Mesenchymal stem cell (in vitro differentiated cells and primary cell): ENCODE measurements at regions not wholly inside any gene's neighbourhood (a gene's known extent, or its start where the extent isn't known, plus 50 kb on each side); places are given as distances from the start of the nearest gene placed in this dataset.

Source experiments
- DNase-seq: peaks from one replicate; pipeline ENCODE4 v3.0.0-alpha.2; 2013
- H2AFZ ChIP-seq: one replicate; pipeline ENCODE4 v1.6.1; 2013; ENCODE audit warnings: low read depth, mild to moderate bottlenecking, control low read depth, inconsistent platforms, low read length, moderate library complexity
- H2AK5ac ChIP-seq: 2 replicates; pipeline ENCODE4 v1.6.1; 2013; ENCODE audit warnings: low read length, moderate library complexity, mild to moderate bottlenecking, inconsistent platforms; ENCODE audit not compliant: severe bottlenecking
- H2BK120ac ChIP-seq: one replicate; pipeline ENCODE4 v1.6.1; 2013; ENCODE audit warnings: low read depth, mild to moderate bottlenecking, inconsistent platforms, low read length, moderate library complexity
- H2BK12ac ChIP-seq, 2 experiments: one replicate each; pipeline ENCODE4 v1.6.1; 2013; ENCODE audit warnings: inconsistent platforms in 2 of 2, low read length in 2 of 2, mild to moderate bottlenecking in 2 of 2, moderate library complexity in 2 of 2, control low read depth in 1 of 2
- H2BK15ac ChIP-seq: one replicate; pipeline ENCODE4 v1.6.1; 2013; ENCODE audit warnings: mild to moderate bottlenecking, low read depth, inconsistent platforms; ENCODE audit not compliant: poor library complexity, severe bottlenecking
- H2BK5ac ChIP-seq: 2 replicates; pipeline ENCODE4 v1.6.1; 2013; ENCODE audit warnings: low read depth, mild to moderate bottlenecking, low read length, control low read depth, inconsistent platforms; ENCODE audit not compliant: poor library complexity, severe bottlenecking
- H3K14ac ChIP-seq, 2 experiments: one replicate each; pipeline ENCODE4 v1.6.1; 2013; ENCODE audit warnings: inconsistent platforms in 2 of 2, low read length in 2 of 2, control low read depth in 1 of 2, mild to moderate bottlenecking in 1 of 2, moderate library complexity in 1 of 2
- H3K18ac ChIP-seq, 2 experiments: one replicate each; pipeline ENCODE4 v1.6.1; 2013; ENCODE audit warnings: inconsistent platforms in 2 of 2, low read length in 2 of 2, control low read depth in 1 of 2, low read depth in 1 of 2, mild to moderate bottlenecking in 1 of 2
- H3K23ac ChIP-seq, 2 experiments: one replicate each; pipeline ENCODE4 v1.6.1; 2013; ENCODE audit warnings: inconsistent platforms in 2 of 2, low read length in 2 of 2, mild to moderate bottlenecking in 2 of 2, moderate library complexity in 2 of 2, control low read depth in 1 of 2
- H3K27ac ChIP-seq: 2 replicates; pipeline ENCODE4 v1.5.1; 2013; ENCODE audit warnings: mild to moderate bottlenecking, moderate library complexity, low read length, control low read depth, inconsistent platforms; ENCODE audit not compliant: poor library complexity, severe bottlenecking
- H3K27me3 ChIP-seq, 2 experiments: 2 replicates each; pipeline versions ENCODE4 v1.6.1 to v1.7.0; 2013; ENCODE audit warnings: low read length in 2 of 2, mild to moderate bottlenecking in 2 of 2, moderate library complexity in 2 of 2, control low read depth in 1 of 2, inconsistent platforms in 1 of 2; ENCODE audit not compliant: control insufficient read depth in 1 of 2, insufficient read depth in 1 of 2
- H3K36me3 ChIP-seq, 2 experiments: 2 replicates each; pipeline versions ENCODE4 v1.6.1 to v1.7.0; 2013; ENCODE audit warnings: low read length in 2 of 2, control low read depth in 1 of 2, inconsistent platforms in 1 of 2, low read depth in 1 of 2, mild to moderate bottlenecking in 1 of 2; ENCODE audit not compliant: insufficient read depth in 2 of 2, control insufficient read depth in 1 of 2
- H3K4ac ChIP-seq, 2 experiments: one replicate each; pipeline ENCODE4 v1.6.1; 2013; ENCODE audit warnings: inconsistent platforms in 2 of 2, low read length in 2 of 2, mild to moderate bottlenecking in 2 of 2, moderate library complexity in 2 of 2, control low read depth in 1 of 2, low read depth in 1 of 2
- H3K4me1 ChIP-seq: 2 replicates; pipeline ENCODE4 v1.6.1; 2013; ENCODE audit warnings: low read depth, low read length, control low read depth; ENCODE audit not compliant: control insufficient read depth, insufficient read depth
- H3K4me2 ChIP-seq: 2 replicates; pipeline ENCODE4 v1.6.1; 2013; ENCODE audit warnings: low read length, mild to moderate bottlenecking, inconsistent platforms; ENCODE audit not compliant: poor library complexity, severe bottlenecking
- H3K4me3 ChIP-seq, 2 experiments: 2 replicates each; pipeline versions ENCODE4 v1.5.1 to v1.7.0; 2013; ENCODE audit warnings: low read length in 2 of 2, mild to moderate bottlenecking in 2 of 2, control low read depth in 1 of 2, low read depth in 1 of 2; ENCODE audit not compliant: insufficient read depth in 1 of 2
- H3K79me1 ChIP-seq: replicated peaks from 2 replicates; pipeline ENCODE4 v1.6.1; 2013; ENCODE audit warnings: mild to moderate bottlenecking, control low read depth, low read length, inconsistent platforms; ENCODE audit not compliant: poor library complexity, severe bottlenecking
- H3K9ac ChIP-seq: 2 replicates; pipeline ENCODE4 v1.7.0; 2013; ENCODE audit warnings: mild to moderate bottlenecking, low read length, moderate library complexity
- H3K9me3 ChIP-seq: 2 replicates; pipeline ENCODE4 v1.7.0; 2013; ENCODE audit warnings: mild to moderate bottlenecking, low read length; ENCODE audit not compliant: control insufficient read depth
- H4K8ac ChIP-seq: one replicate; pipeline ENCODE4 v1.6.1; 2013; ENCODE audit warnings: inconsistent platforms, mild to moderate bottlenecking, low read length, moderate library complexity
- H4K91ac ChIP-seq: one replicate; pipeline ENCODE4 v1.6.1; 2013; ENCODE audit warnings: mild to moderate bottlenecking, low read length, inconsistent platforms
- WGBS: methylation state at CpG from one replicate; pipeline ENCODE4 v1.1.7; 2013; ENCODE audit warnings: mixed read lengths; 5-methylcytosine and 5-hydroxymethylcytosine counted together

DNA sequence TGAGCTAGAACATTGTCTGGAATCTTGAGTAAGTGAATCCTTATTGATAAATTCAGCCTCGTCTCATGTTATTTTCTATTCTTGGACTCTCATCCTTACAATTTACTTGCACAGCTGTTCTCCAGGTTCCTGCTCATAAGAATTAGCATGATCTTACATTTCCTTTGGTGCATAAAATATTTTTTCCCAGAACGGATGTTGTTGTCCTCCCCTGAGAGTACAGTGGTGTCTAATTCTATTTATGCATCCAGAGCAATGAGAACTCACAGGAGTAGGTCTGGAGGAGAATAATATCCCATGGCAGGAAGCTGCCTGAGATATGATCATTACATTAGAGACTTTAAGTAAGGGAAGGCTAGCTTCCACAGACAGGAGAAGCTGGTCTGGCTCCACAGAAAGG, 178.4 kb upstream of the MAST4 start:
- H3K23ac ChIP-seq = no peak overlapping the region
- no peak overlapping the region for H3K4ac ChIP-seq
- H4K8ac ChIP-seq = no peak overlapping the region
- H3K4me2 ChIP-seq = no peak overlapping the region
- no peak overlapping the region for H3K18ac ChIP-seq
- no peak overlapping the region for H3K9ac ChIP-seq
- H3K4me3 ChIP-seq = no peak overlapping the region
- no peaks in the 10 kb centered on the region for H3K4me1 ChIP-seq
- no peak overlapping the region for H3K14ac ChIP-seq
- no peak overlapping the region for H2BK120ac ChIP-seq
- H2AFZ ChIP-seq = no peak overlapping the region
- H4K91ac ChIP-seq = no peak overlapping the region
- no peak overlapping the region for H2BK15ac ChIP-seq
- H3K27me3 ChIP-seq = no peaks in the 10 kb centered on the region
- no peaks in the 10 kb centered on the region for H3K79me1 ChIP-seq
- no peak overlapping the region for H2BK5ac ChIP-seq
- H3K36me3 ChIP-seq = no peaks in the 10 kb centered on the region
- DNase-seq = no peak
- peaks cover 2% of the 10 kb centered on the region for H3K9me3 ChIP-seq
- no peak overlapping the region for H2BK12ac ChIP-seq
- WGBS = 85% methylated on average over 2 of the region's 2 CpGs
- H3K27ac ChIP-seq = no peak overlapping the region
- H2AK5ac ChIP-seq = no peak overlapping the region

DNA sequence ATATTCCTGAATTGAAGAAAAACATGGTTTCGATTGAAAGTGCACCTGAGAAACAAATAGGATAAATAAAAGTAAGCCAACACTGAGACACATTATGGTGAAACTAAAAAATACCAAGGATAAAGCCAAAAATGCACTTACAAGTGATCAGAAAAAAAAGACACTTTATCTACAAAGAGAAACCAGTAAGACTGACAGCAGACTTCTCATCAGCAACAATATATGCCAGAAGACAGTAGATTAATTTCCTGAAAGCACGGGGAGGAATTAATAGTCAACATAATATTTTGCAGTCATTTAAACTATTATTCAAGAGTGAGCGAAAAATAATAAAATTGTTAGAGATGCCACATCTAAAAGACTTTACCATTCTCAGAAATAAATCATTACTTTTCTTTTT, 172.7 kb upstream of the MAST4 start:
- no peak overlapping the region for H2BK15ac ChIP-seq
- no peak overlapping the region for H3K9ac ChIP-seq
- H3K9me3 ChIP-seq = peaks cover 8% of the 10 kb centered on the region
- no peak overlapping the region for H2BK120ac ChIP-seq
- no peak overlapping the region for H4K91ac ChIP-seq
- H2AFZ ChIP-seq = no peak overlapping the region
- WGBS = no CpG with 5 or more reads among the region's 3 CpGs
- no peak overlapping the region for H3K4me3 ChIP-seq
- H2BK12ac ChIP-seq = no peak overlapping the region
- H4K8ac ChIP-seq = no peak overlapping the region
- no peaks in the 10 kb centered on the region for H3K4me1 ChIP-seq
- H3K23ac ChIP-seq = no peak overlapping the region
- H3K4ac ChIP-seq = no peak overlapping the region
- H3K14ac ChIP-seq = no peak overlapping the region
- H2AK5ac ChIP-seq = no peak overlapping the region
- no peaks in the 10 kb centered on the region for H3K36me3 ChIP-seq
- no peaks in the 10 kb centered on the region for H3K79me1 ChIP-seq
- no peak overlapping the region for H3K4me2 ChIP-seq
- no peaks in the 10 kb centered on the region for H3K27me3 ChIP-seq
- no peak overlapping the region for H3K27ac ChIP-seq
- no peak for DNase-seq
- no peak overlapping the region for H3K18ac ChIP-seq
- no peak overlapping the region for H2BK5ac ChIP-seq

- no peak overlapping the region for H3K4me2 ChIP-seq
- H4K8ac ChIP-seq = no peak overlapping the region
- H3K9ac ChIP-seq = no peak overlapping the region
- H3K18ac ChIP-seq = no peak overlapping the region
- H2BK15ac ChIP-seq = no peak overlapping the region
- no peak overlapping the region for H3K4ac ChIP-seq
- no peak for DNase-seq
- no peak overlapping the region for H2BK12ac ChIP-seq
- H3K36me3 ChIP-seq = no peaks in the 10 kb centered on the region
- H3K79me1 ChIP-seq = no peaks in the 10 kb centered on the region
- 60% methylated on average over 4 of the region's 4 CpGs for WGBS
- no peaks in the 10 kb centered on the region for H3K4me1 ChIP-seq
- H3K23ac ChIP-seq = no peak overlapping the region
- H3K14ac ChIP-seq = peak overlapping the region in 1 of 2 experiments; percentile 32
- no peak overlapping the region for H3K27ac ChIP-seq
- H3K4me3 ChIP-seq = no peak overlapping the region
- H4K91ac ChIP-seq = no peak overlapping the region
- H2AK5ac ChIP-seq = no peak overlapping the region
- H2BK5ac ChIP-seq = no peak overlapping the region
- no peak overlapping the region for H2AFZ ChIP-seq
- H2BK120ac ChIP-seq = no peak overlapping the region
- H3K27me3 ChIP-seq = no peaks in the 10 kb centered on the region
- H3K9me3 ChIP-seq = peaks cover 12% of the 10 kb centered on the region
These were observed 170.4 kb upstream of the MAST4 start for GRCh38 chr5:66425842-66426241.

DNA sequence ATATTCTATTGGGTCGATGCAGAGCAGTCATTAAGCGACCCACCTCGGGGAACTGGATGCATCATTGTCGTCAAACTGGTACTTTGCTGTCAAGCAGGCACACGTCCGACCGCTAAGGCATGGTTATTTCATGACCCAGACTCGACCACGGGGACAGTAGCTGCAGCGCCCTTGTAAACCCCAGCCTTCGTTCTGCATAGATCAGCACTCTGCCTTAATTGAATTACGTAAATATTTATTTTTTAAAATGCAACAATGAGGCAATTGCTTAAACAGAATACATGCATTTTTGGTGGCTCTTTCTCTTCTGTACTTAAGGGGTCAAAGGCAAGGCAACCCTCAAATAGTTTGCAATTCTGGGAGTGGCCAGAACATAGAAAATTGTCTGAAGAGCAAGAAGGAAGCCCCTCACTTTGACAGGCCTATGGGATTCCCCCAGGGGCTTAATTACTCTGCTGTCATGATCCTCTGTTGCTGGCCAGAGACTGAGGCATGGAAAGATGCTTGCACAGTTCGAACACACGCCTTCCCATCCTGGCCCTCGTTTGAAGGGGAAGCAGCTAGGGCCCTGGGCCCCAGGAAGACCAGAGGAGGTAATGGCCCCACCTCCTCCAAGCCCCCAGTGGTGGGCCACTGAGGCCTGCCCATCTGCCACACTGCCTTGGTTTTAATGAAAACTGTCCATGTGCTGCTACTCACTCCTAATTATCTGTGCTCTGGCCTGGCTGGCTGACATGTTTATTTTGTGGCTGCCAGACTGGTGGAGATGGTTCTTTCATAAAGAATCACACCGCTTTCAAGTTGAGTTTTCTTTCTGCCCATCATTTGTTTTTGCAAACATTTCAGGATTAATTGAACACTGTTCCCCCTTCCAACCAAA, 169.7 kb upstream of the MAST4 start:
- H2BK12ac ChIP-seq = no peak overlapping the region
- no peak overlapping the region for H2AFZ ChIP-seq
- H3K4me3 ChIP-seq = no peak overlapping the region
- H3K4me1 ChIP-seq = no peaks in the 10 kb centered on the region
- no peak overlapping the region for H2AK5ac ChIP-seq
- 66% methylated on average over 13 of the region's 16 CpGs for WGBS
- H3K4ac ChIP-seq = no peak overlapping the region
- no peak overlapping the region for H3K23ac ChIP-seq
- H4K91ac ChIP-seq = no peak overlapping the region
- no peak overlapping the region for H3K27ac ChIP-seq
- no peak overlapping the region for H2BK5ac ChIP-seq
- H4K8ac ChIP-seq = no peak overlapping the region
- no peak overlapping the region for H3K18ac ChIP-seq
- no peaks in the 10 kb centered on the region for H3K27me3 ChIP-seq
- no peak overlapping the region for H2BK15ac ChIP-seq
- DNase-seq = no peak
- no peak overlapping the region for H3K14ac ChIP-seq
- no peak overlapping the region for H2BK120ac ChIP-seq
- H3K79me1 ChIP-seq = no peaks in the 10 kb centered on the region
- H3K9ac ChIP-seq = no peak overlapping the region
- H3K36me3 ChIP-seq = no peaks in the 10 kb centered on the region
- no peak overlapping the region for H3K4me2 ChIP-seq
- peaks cover 12% of the 10 kb centered on the region for H3K9me3 ChIP-seq
